Pancreas (tissue), 10 donors: ENCODE measurements at regions not wholly inside any gene's neighbourhood (a gene's known extent, or its start where the extent isn't known, plus 50 kb on each side); places are given as distances from the start of the nearest gene placed in this dataset.
"Not testable (repeated sequence)": the region's sequence is repeated elsewhere in the genome, so short reads cannot be mapped to it uniquely, and the experiment has no call there.

Experiments
- ATAC-seq, 4 donors: fragments of 200-7000 bp; cut with Tn5 transposase; one replicate each; pipeline versions ENCODE4 v1.8.0 to v1.9.1; 2020; ENCODE audit warnings: mild to moderate bottlenecking in 4 of 4, moderate library complexity in 4 of 4
- DNase-seq, 6 donors: peaks; one replicate each; pipeline ENCODE4 v3.0.0-alpha.2; 2020
- FAIRE-seq: peaks from 2 replicates; lab custom pipeline; 2012; peaks lifted over from hg19 to GRCh38; lab: Jason Lieb, UNC
- H3K27ac ChIP-seq, 4 donors: fragments of 200-600 bp; sonication (generic); 1 replicate in 3 of 4; 2 replicates in 1 of 4; pipeline versions ENCODE4 v1.5.0 to v1.8.0; 2020
- H3K27me3 ChIP-seq, 4 donors: fragments of 200-600 bp; one replicate each; pipeline ENCODE4 v1.8.0; 2021
- H3K36me3 ChIP-seq, 3 donors: fragments of 200-600 bp; sonication (generic) in 1 of 3; one replicate each; pipeline versions ENCODE4 v1.5.0 to v1.8.0; 2020 to 2021
- H3K4me1 ChIP-seq, 3 donors: fragments of 200-600 bp; one replicate each; pipeline ENCODE4 v1.8.0; 2021
- H3K4me3 ChIP-seq, 4 donors: fragments of 200-600 bp; sonication (generic) in 2 of 4; one replicate each; pipeline versions ENCODE4 v1.5.0 to v1.8.0; 2020 to 2021
- H3K9me3 ChIP-seq, 4 donors: fragments of 200-600 bp; one replicate each; pipeline ENCODE4 v1.8.0; 2021
- WGBS, 2 donors: extraction: QIAGEN DNeasy Blood & Tissue Kit; methylation state at CpG; one replicate each; pipeline ENCODE4 v1.1.7; 2013; 5-methylcytosine and 5-hydroxymethylcytosine counted together
- intact Hi-C, 3 donors: fragments of 100-400 bp; cut with DNase I; formaldehyde crosslinking; loops; one replicate each; pipeline versions ENCODE4 v1.11.1 to v1.14.2; 2022
- donor health status: healthy with polysubstance abuse.
- donor health status: DM: no; HTN: no; CAD: no; lungs with moderate emphysema.
- donor health status: DM: no; HTN: no; CAD: no.
- donor health status: control.
- donor health status: control.
- donor health status: Bipolar disorder and iron deficiency.
- donor health status: DM: yes; HTN: yes; CAD: no.
- donor health status: DM: no; HTN: no; CAD: no.
- donor health status: DM: no; HTN: no; CAD: no.
- donor health status: DM: yes; HTN: yes; CAD: no.

GRCh38 chr1:224032608-224033276 is 81.2 kb upstream of the FBXO28 start:
- H3K27me3 ChIP-seq, H3K4me1 ChIP-seq, DNase-seq, H3K36me3 ChIP-seq, H3K9me3 ChIP-seq, intact Hi-C loops, H3K4me3 ChIP-seq, H3K27ac ChIP-seq, ATAC-seq: not testable (repeated sequence)
- FAIRE-seq = peak; percentile 20
- WGBS, 2 donors = 44 to 70% methylated on average over 1 to 2 of the region's 3 CpGs

- H3K9me3 ChIP-seq, H3K27me3 ChIP-seq, intact Hi-C loops, H3K27ac ChIP-seq, H3K4me1 ChIP-seq, ATAC-seq, FAIRE-seq, H3K4me3 ChIP-seq, H3K36me3 ChIP-seq, DNase-seq: not testable (repeated sequence)
- WGBS, 2 donors = 25 to 44% methylated on average over 2 of the region's 3 CpGs
These were observed 81.9 kb upstream of the FBXO28 start for GRCh38 chr1:224031986-224032385.

- 69 to 76% methylated on average over 6 of the region's 6 CpGs for WGBS, 2 donors
- intact Hi-C loops = not testable (repeated sequence)
These were observed 83.7 kb upstream of the FBXO28 start for GRCh38 chr1:224030257-224030656.

GRCh38 chr1:224029286-224030025 is 84.5 kb upstream of the FBXO28 start:
- DNase-seq = not testable (repeated sequence)

More at GRCh38 chr1:224030257-224030656, 83.7 kb upstream of the FBXO28 start:
- FAIRE-seq, H3K9me3 ChIP-seq, H3K36me3 ChIP-seq, H3K27me3 ChIP-seq, H3K4me3 ChIP-seq, H3K4me1 ChIP-seq, ATAC-seq, H3K27ac ChIP-seq, DNase-seq: not testable (repeated sequence)

GRCh38 chr1:224028802-224029201 is 85.1 kb upstream of the FBXO28 start:
- H3K27ac ChIP-seq, H3K27me3 ChIP-seq, H3K4me1 ChIP-seq, DNase-seq, ATAC-seq, H3K4me3 ChIP-seq, FAIRE-seq, intact Hi-C loops, H3K9me3 ChIP-seq, H3K36me3 ChIP-seq: not testable (repeated sequence)
- 91 to 96% methylated on average over 3 of the region's 3 CpGs for WGBS, 2 donors

More at GRCh38 chr1:224029286-224030025, 84.5 kb upstream of the FBXO28 start:
- H3K36me3 ChIP-seq, FAIRE-seq, H3K4me3 ChIP-seq, H3K4me1 ChIP-seq, intact Hi-C loops, H3K27ac ChIP-seq, H3K9me3 ChIP-seq, H3K27me3 ChIP-seq: not testable (repeated sequence)
- ATAC-seq = peak in 3 of 4 donors; percentile 50 to 73 (median 58)
- 45 to 58% methylated on average over 3 of the region's 5 CpGs for WGBS, 2 donors

- intact Hi-C loops, FAIRE-seq, DNase-seq, H3K4me3 ChIP-seq, H3K36me3 ChIP-seq, H3K9me3 ChIP-seq, H3K4me1 ChIP-seq, H3K27ac ChIP-seq, ATAC-seq, H3K27me3 ChIP-seq: not testable (repeated sequence)
- WGBS, 2 donors = 75 to 80% methylated on average over 3 of the region's 3 CpGs
These were observed 90.8 kb upstream of the FBXO28 start for GRCh38 chr1:224023122-224023521.

- H3K4me1 ChIP-seq, H3K4me3 ChIP-seq, H3K27ac ChIP-seq, H3K9me3 ChIP-seq, H3K36me3 ChIP-seq, DNase-seq, FAIRE-seq, H3K27me3 ChIP-seq, ATAC-seq, intact Hi-C loops: not testable (repeated sequence)
- 69 to 77% methylated on average over 6 to 7 of the region's 7 CpGs for WGBS, 2 donors
These were observed 91.5 kb upstream of the FBXO28 start for GRCh38 chr1:224022249-224022970.

- intact Hi-C loops, FAIRE-seq, H3K27me3 ChIP-seq, H3K9me3 ChIP-seq, DNase-seq, H3K27ac ChIP-seq, H3K36me3 ChIP-seq, H3K4me1 ChIP-seq, ATAC-seq, H3K4me3 ChIP-seq: not testable (repeated sequence)
- 74 to 83% methylated on average over 3 of the region's 3 CpGs for WGBS, 2 donors
These were observed 94.0 kb upstream of the FBXO28 start for GRCh38 chr1:224019866-224020265.

- ATAC-seq, FAIRE-seq: not testable (repeated sequence)
- WGBS, 2 donors = 92 to 96% methylated on average over 8 of the region's 8 CpGs
These were observed 98.1 kb upstream of the FBXO28 start for GRCh38 chr1:224015782-224016181.

More at GRCh38 chr1:224015782-224016181, 98.1 kb upstream of the FBXO28 start:
- H3K36me3 ChIP-seq, DNase-seq, intact Hi-C loops, H3K27ac ChIP-seq, H3K27me3 ChIP-seq, H3K4me3 ChIP-seq, H3K4me1 ChIP-seq, H3K9me3 ChIP-seq: not testable (repeated sequence)
